GM20431 (cell line): ENCODE measurements at regions not wholly inside any gene's neighbourhood (a gene's known extent, or its start where the extent isn't known, plus 50 kb on each side); places are given as distances from the start of the nearest gene placed in this dataset.
"Not testable (repeated sequence)": the region's sequence is repeated elsewhere in the genome, so short reads cannot be mapped to it uniquely, and the experiment has no call there.

Source experiments
- in situ Hi-C: fragments of 300-500 bp; cut with MseI, MboI; formaldehyde crosslinking; loops from one replicate; pipeline ENCODE4 v1.15.0; 2020; ENCODE audit warnings: low sequenced_read_pairs; ENCODE audit not compliant: unreplicated experiment

DNA sequence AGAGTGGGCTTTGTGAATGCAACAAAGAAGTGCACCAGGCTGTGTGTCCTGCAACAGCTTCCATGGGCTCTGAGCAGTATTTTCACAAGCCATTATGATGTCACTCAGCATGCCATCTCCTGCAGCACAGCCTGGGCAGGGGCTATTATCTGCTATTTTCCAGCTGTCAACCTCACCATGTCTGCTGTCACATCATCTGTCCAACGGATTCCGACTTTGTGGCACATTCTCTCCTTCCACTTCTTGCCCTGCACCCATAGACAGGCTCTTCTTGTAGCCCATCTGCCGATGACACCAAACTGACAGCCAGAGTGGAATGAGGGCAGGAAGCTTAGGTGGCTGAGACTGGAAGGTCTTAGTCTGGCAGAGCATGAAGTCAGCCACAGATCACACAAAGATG, 691.9 kb downstream of the NTRK3 start:
- in situ Hi-C loops: no loop called here

DNA sequence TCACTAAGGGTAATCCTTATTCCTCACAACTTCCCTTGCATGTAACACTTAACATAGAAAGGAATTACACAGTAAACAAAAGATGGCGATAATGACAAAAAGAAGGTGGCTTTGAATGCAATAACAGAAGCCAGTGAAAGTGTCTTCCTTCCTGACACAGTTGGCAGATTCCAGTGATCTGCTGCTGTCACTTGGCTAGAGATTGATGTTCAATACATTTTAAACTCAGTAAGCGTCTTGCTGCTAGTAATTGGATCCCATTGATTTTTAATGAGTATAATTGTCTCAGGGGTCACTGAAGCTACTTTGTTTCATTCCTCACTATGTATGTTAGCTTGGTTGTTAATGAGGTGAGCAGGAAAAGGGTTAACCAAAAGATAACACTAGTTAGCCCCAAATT, 692.7 kb downstream of the NTRK3 start:
- in situ Hi-C loops: no loop called here

DNA sequence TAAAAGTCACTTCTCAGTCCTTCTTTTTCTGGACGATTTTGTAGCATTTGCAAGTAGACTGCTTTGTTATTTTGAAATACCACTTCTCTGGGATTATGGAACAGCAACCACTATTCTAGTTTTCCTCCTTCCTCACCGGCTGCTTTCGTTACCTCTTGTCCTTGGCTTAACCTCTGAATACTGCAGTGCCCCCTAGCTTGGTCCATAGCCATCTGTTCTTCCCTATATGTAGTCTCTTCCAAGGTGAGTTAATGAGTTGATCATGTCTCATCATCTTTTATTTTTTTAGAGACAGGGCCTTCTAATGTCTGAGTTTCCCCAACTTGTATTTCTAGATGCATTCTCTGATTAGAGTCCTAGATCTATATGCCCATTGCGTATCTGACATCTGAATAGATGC, 694.3 kb downstream of the NTRK3 start:
- in situ Hi-C loops: no loop called here

DNA sequence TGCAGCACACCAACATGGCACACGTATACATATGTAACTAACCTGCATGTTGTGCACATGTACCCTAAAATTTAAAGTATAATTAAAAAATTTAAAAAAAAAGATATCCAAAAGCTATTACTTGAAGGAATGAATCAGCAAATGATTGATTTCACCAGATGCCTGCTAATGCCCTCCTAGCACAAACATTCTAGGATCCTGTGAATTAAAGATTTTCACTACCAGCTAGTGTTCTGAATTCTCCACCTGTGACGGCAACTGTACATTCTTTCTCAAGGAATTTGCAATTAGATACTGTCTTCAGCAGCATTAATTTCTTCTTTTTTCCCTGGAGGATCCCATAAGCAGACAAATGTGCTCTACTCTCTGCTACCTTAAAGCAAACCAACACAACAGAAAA, 694.9 kb downstream of the NTRK3 start:
- in situ Hi-C loops: no loop called here

DNA sequence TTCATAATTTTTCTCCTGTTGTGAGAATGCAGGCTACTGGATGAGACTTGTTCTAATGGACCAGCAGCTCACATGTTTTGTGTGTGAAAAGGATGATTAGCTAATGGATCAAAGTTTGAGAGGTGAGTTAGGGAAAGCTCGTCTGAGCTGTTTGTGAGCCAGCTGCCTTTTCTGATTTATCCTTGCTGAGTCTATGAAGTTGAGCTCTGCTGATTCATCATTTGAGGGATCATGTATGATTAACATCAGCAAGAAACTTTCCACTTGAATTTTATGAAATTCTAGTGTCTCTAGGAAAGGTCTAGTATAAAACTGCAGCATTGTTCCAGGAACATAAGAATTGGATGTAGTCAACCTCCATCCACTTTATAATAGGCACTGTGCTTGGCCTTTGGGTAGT, 698.7 kb downstream of the NTRK3 start:
- in situ Hi-C loops: no loop called here

DNA sequence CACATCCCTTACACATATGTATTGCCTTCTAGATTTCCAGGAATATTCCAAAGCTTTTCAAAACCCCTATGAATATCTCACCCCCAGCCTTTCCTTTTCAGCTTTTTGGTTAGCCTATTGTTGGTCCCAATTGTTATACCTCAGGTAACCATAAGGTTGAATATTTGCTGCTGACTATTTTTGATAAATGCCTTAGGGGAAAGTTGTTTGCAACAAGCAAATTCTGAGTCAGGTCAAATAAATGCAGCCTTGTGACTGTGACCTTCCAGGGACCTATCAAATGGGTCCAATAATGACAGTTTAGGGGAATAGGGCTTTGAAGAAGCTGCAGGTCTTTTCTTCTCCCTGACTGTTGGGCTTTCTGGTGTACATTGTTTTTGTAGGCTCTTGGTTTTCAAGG, 699.7 kb downstream of the NTRK3 start:
- in situ Hi-C loops: no loop called here

DNA sequence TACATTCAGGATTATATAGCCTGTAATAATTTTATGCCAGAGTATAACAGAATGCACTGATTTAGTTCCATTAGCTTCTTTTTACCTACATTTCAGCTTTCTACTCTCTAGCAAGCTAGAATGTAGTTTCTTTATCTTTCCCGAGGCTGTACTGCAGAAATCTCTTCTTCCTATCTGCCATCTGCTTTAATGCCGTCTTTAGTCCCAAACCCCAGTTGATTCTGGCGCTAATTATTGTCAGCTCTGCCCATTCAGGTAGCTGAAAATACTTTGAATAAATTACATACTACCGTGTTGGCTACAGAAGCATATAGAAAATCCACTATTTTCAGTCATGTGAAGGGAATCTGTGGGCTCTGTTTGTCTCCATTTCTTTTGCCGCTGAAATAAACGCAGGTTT, 706.7 kb downstream of the NTRK3 start:
- in situ Hi-C loops: no loop called here

DNA sequence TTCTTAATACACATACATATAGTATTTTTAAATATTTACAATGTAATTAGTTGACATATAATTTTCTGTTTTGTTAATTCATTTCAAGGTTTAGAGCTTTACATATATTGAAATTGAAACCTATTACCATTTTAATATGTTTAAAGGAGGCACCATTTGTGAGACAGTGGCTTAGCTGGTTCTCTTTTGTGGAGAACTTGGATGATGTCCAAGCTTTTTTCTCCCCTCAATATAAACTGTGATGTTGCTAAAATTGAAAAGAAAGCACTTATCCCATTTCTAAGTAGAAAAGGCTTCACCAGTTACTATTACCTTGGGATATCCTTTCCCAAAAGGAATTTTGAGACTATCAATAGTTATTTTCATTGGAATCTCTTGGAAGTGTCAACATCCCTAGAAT, 707.2 kb downstream of the NTRK3 start:
- in situ Hi-C loops: no loop called here

DNA sequence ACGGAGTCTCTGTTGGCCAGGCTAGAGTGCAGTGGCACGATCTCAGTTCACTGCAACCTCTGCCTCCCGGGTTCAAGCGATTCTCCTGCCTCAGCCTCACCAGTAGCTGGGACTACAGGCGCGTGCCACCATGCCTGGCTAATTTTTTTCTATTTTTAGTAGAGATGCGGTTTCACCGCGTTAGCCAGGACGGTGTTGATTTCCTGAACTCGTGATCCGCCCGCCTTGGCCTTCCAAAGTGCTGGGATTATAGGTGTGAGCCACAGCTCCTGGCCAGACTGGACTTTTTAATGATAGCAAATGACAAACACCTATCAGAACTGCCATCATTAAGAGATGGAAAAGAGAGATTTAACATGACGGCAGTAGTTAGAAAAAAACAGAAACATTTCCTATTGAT, 707.9 kb downstream of the NTRK3 start:
- in situ Hi-C loops: not testable (repeated sequence)

DNA sequence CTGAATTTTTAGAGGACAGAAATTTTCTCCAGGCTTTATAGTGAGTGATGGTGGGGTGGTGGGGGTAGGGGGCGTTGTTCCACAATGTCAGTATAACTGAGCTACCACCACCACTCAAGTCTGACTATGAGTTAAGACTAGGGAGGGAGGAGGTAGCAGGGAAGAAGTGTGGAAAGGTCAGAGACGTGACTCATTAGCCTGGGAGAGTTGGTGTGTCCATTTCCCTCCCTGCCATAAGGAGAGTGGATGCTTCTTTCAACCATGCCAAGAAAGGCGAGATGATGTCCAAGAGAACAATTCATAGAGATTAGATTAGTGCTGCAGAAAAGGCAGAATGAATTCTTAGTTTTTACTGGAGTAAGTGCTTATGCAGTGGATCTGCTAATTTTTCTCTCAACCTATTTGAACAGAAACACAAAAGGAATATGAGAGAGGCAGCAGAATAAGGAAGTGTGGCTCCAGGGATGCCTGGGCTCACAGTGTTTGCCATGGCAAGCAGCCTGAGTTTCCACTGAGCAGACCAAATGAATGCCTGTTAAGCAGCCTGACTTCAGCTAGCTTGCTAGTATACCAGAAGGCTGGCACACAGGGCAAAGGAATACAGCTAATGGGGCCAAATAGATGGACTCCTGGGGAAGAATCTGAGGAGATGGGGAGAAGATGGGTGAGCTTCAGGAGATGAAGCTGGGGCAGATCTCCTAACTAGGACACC, 708.9 kb downstream of the NTRK3 start:
- in situ Hi-C loops: no loop called here

DNA sequence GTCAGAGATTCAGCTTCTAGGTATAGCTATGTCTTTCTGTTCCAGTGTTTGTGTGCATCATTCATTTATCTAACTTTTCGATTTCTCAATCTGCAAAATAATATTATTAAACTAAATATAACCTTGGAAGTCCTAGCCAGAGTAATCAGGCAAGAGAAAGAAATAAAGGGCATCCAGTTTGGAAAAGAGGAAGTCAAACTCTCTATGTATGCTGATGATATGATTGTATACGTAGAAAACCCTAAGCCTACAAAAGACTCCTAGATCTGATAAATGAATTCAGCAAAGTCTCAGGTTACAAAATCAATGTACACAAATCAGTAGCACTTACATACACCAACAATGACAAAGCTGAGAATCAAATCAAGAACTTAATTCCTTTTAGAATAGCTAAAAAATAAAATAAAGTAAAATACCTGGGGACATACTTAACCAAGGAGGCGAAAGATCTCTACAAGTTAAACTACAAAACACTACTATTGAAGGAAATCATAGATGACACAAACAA, 718.2 kb downstream of the NTRK3 start:
- in situ Hi-C loops: no loop called here

DNA sequence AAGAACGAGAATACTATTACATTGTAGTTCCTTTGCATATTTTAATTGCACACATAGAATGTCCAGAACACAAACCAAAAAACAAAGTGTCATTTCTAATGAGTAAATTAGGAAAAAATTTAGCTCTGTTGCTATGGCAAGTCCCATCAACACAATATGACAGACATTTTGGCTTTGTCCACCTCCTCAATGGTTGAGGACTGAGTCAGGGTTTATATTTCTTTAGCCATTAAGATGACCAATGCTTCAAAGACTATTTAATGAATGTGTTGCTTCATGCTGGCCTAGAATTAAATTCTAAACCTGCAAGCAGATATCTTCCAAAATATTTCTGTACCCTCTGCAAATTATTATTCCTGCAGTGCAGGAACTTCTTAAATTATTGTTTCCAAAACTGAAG, 719.2 kb downstream of the NTRK3 start:
- in situ Hi-C loops: no loop called here

DNA sequence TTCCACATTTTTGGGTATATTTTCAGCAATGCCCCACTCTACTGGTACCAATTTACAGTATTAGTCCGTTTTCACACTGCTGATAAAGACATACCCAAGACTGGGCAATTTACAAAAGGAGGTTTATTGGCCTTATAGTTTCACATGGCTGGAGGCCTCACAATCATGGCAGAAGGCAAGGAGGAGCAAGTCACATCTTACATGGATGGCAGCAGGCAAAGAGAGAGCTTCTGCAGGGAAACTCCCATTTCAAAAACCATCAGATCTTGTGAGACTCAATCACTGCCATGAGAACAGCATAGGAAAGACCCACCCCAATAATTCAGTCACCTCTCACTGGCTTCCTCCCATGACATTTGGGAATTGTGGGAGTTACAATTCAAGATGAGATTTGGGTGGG, 722.9 kb downstream of the NTRK3 start:
- in situ Hi-C loops: not testable (repeated sequence)

DNA sequence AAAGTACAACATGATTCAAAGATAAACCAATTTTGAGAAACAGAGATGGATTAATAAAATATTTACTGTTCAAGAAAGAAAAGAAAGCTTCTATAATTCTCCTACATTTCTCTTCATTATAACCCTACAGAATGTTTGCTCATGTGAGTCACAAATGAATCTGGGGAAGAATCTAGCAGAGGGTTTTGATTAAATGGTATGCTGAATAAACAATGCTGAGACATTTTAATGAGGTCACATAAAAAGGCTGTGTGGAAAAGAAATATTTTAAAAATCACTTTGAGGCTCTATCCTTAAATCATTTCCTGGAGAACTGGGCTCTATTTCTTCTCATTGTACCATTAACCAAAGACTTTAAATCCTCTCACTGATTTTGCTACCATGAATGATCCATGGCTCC, 727.7 kb downstream of the NTRK3 start:
- in situ Hi-C loops: no loop called here

DNA sequence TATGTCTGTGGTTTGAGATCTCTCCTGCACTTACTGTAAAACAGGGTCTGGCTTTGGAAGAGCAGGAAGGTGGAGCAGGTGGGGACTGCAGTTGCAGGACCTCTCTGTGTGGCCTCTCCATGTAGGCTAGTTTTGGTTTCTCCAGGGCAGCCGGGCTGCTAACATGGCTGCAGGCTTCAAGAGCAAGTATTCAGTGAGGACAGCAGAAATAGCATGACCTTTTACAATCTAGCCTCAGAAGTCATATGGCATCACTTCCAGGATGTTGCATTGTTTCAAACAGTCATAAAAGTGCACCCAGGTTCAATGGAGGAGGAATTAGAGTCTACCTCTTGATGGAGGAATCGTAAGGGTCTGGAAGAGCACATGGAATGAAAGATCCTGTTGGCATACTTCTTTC, 728.7 kb downstream of the NTRK3 start:
- in situ Hi-C loops: no loop called here

DNA sequence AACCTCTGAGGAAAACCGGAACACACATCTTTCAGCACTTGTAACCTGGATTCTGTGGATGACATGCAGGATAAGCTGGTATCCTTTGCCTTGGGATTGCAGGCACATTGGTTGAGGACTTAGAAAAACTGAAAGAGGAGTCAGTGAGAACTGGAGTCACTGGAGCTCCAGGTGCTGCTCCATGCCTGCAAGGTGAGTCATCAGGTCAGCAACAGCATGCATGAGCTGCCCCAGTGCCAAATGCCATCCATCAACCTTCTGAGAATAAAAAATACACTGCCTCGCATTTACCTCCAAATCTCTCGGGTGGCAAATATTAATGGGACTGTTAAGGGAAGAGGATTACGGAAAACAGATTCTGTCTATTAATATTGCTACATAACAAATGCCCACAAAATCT, 729.1 kb downstream of the NTRK3 start:
- in situ Hi-C loops: no loop called here

DNA sequence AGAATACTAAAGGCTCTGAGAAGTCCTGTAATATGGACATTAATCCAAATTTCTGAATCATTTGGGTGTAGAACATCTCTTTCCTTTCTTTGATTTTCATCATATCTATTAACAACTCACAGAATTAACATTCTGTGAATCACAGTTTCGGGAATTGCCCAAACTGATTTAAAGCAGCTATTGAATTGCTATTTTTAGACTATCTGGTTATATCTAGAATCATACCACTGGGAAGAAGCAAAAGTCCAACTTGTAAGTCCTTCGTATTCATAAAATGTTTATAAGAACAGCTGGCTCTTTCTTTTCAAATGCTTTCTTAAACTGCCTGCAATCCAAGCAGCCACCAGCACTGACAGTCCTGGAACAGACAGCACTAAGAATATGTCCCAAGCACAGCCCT, 733.0 kb downstream of the NTRK3 start:
- in situ Hi-C loops: no loop called here

DNA sequence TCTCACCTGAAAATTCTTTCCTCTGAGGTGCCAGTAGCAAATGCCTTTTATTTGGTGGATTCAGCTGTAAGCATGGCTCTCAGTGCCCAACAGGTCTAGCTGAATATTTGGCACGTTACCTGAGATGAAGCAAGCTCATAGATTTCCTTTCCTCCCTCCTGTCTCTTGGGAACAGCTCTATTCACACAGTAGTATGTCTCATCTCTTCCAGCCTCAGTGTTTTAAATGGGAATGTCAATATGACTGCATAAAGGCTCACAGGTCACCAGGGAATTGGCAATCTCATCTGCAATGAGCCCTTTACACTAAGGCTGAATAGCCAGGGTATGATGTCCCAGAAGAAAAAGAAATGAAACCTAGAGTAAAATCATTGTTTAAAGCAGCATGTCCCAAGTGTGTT, 733.5 kb downstream of the NTRK3 start:
- in situ Hi-C loops: no loop called here

DNA sequence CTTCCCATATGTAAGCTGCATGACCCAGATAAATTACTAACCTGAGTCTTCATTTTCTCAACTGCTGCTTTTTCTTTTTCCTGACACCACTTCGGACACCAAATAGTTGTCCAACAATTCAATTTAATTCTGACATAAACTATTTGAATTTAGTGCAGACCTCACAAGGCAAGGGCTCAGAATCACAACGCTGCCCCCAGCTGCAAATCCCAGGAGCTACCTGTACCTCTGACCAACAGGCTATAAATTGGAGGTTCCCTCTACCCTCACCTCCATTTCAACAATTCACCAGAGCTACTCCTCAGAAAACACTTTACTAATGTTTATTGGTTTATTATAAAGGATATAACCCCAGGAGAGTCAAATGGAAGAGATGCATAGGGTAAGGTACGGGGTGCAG, 737.6 kb downstream of the NTRK3 start:
- in situ Hi-C loops: no loop called here

DNA sequence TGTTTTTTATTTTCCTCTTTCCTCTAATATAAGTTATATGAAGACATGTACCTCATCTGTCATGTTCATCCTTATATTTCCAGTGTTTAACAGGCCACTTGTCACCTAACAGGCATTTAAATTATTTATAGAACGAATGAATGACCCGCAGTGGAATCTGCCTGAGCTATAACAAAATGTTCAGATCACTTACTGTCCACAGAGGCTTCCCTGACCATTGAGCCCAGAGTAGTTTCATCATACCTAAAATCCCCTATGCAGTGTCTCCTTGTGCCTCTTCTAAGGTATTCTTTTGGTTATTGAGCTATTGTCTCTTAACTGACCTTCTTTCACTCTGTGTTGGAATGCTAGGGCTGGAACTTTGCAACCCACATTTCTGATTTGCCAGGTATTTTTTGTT, 748.5 kb downstream of the NTRK3 start:
- in situ Hi-C loops: no loop called here

DNA sequence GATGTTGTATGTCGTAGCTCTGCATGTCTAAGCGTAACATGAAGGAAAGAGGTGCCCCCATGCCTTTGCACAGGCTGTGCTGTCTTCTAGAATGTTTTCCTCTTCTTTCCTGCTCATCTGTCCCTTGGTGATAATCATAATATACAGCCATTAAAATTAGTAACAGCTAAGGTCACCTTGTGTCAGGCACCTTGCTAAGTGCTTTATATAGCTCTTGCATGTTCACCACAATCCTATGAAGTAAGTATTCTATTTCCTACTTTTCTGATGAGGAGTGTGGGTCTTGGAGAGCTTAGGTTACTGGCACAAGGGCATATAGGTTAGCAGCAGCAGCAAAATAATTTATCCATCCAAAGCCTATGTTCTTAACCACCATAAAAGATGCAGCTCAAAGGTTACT, 754.4 kb downstream of the NTRK3 start:
- in situ Hi-C loops: no loop called here

DNA sequence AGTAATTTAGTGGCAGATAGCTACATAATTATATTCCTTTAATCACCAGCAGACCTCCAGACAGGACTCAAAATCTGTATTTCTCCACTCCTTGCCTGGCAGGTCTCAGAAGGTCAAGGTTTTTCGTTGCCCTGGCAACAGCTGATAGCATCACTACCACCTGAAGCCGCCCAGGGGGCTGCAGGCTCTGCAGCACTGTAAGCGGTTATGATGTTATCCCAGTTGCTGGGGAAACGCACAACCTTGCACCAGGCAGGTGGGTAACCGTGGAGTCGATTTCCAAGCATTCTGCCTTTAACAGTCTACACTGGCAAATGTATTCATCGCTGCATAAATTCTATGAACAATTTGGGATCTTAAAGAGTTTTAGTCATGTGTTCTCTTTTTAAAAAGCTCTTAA, 756.3 kb downstream of the NTRK3 start:
- in situ Hi-C loops: no loop called here
